Esophagus muscularis mucosa (tissue), 4 donors: ENCODE measurements at regions not wholly inside any gene's neighbourhood (a gene's known extent, or its start where the extent isn't known, plus 50 kb on each side); places are given as distances from the start of the nearest gene placed in this dataset.

Experiments
- EP300 ChIP-seq: sonication (generic); formaldehyde crosslinking; IDR thresholded peaks from one replicate; pipeline ENCODE4 v1.6.1; 2017; ENCODE audit warnings: antibody characterized with exemption
- POLR2A ChIP-seq: fragments of 450-650 bp; IDR thresholded peaks from one replicate; pipeline ENCODE4 v1.6.1; 2017; ENCODE audit warnings: antibody characterized with exemption, moderate library complexity, mild to moderate bottlenecking, low read depth
- POLR2AphosphoS5 ChIP-seq, 2 donors: sonication (generic); formaldehyde crosslinking; IDR thresholded peaks; one replicate each; pipeline ENCODE4 v1.6.1; 2017; ENCODE audit warnings: antibody characterized with exemption in 2 of 2
- TF ChIP-seq, protein P1 (sequence below), 3 experiments: fragments of 200-600 bp in 2 of 3; fragments of 450-650 bp in 1 of 3; sonication (generic) in 2 of 3; IDR thresholded peaks; one replicate each; pipeline ENCODE4 v1.5.1; 2017 to 2019; ENCODE audit warnings: antibody characterized with exemption in 3 of 3, mild to moderate bottlenecking in 2 of 3, moderate library complexity in 1 of 3

GRCh38 chr22:27283240-27283639 is 518.3 kb downstream of the MN1 start:
- no peak for TF ChIP-seq POLR2A
- TF ChIP-seq, protein P1, sequence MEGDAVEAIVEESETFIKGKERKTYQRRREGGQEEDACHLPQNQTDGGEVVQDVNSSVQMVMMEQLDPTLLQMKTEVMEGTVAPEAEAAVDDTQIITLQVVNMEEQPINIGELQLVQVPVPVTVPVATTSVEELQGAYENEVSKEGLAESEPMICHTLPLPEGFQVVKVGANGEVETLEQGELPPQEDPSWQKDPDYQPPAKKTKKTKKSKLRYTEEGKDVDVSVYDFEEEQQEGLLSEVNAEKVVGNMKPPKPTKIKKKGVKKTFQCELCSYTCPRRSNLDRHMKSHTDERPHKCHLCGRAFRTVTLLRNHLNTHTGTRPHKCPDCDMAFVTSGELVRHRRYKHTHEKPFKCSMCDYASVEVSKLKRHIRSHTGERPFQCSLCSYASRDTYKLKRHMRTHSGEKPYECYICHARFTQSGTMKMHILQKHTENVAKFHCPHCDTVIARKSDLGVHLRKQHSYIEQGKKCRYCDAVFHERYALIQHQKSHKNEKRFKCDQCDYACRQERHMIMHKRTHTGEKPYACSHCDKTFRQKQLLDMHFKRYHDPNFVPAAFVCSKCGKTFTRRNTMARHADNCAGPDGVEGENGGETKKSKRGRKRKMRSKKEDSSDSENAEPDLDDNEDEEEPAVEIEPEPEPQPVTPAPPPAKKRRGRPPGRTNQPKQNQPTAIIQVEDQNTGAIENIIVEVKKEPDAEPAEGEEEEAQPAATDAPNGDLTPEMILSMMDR (IDR thresholded peaks at IDR 0.05), result no peak
- no peak for TF ChIP-seq EP300
- no peak for TF ChIP-seq POLR2AphosphoS5 (IDR thresholded peaks at IDR 0.05)
